PC-9 (cell line): ENCODE measurements at regions not wholly inside any gene's neighbourhood (a gene's known extent, or its start where the extent isn't known, plus 50 kb on each side); places are given as distances from the start of the nearest gene placed in this dataset.

Source experiments
- CTCF ChIP-seq: fragments of 200-600 bp; sonication (generic); conservative IDR thresholded peaks from 2 replicates; pipeline ENCODE4 v1.6.1; 2017; ENCODE audit warnings: mixed run types, antibody characterized with exemption, mild to moderate bottlenecking, moderate library complexity
- EZH2 ChIP-seq: fragments of 200-600 bp; sonication (generic); IDR thresholded peaks from 2 replicates; pipeline ENCODE4 v1.8.0; 2017; ENCODE audit warnings: antibody characterized with exemption, low read depth

GRCh38 chr11:86889001-86889341, 66.2 kb downstream of the FZD4 start:
- TF ChIP-seq CTCF: no peak
- TF ChIP-seq EZH2: no peak
